GM18951 (cell line): ENCODE measurements at regions not wholly inside any gene's neighbourhood (a gene's known extent, or its start where the extent isn't known, plus 50 kb on each side); places are given as distances from the start of the nearest gene placed in this dataset.

ENCODE experiments used
- POLR2A ChIP-seq: IDR thresholded peaks from 4 replicates; pipeline ENCODE4 v1.6.1; 2011; ENCODE audit warnings: mild to moderate bottlenecking; ENCODE audit not compliant: insufficient read length, insufficient read depth; ENCODE audit errors: extremely low read depth
- in situ Hi-C: fragments of 300-500 bp; cut with MboI; formaldehyde crosslinking; loops from one replicate; pipeline ENCODE4 v1.12.0; 2022; ENCODE audit warnings: low sequenced_read_pairs, mixed read lengths, inconsistent platforms; ENCODE audit not compliant: unreplicated experiment

DNA sequence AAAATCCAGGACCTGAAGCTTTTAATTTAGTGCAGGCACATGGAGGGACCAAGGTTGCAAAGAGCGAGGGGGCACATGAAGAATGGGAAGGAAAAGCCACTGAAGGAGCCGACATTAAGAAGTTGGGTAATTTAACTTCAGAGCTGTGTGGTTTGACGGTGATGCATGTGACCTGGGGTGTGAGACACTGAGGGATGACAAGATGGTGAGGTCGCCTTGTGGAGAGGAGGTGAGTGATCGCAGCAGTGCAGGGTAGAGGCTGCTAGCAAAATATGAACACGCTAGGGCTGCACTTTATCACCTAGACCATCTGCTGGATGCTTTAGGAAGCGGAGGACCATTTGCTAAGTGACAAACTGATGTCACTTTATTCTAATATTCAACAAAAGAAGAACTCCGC lies 339.0 kb upstream of the KIF2A start:
- TF ChIP-seq POLR2A = no peak
- in situ Hi-C loops = no loop called here

DNA sequence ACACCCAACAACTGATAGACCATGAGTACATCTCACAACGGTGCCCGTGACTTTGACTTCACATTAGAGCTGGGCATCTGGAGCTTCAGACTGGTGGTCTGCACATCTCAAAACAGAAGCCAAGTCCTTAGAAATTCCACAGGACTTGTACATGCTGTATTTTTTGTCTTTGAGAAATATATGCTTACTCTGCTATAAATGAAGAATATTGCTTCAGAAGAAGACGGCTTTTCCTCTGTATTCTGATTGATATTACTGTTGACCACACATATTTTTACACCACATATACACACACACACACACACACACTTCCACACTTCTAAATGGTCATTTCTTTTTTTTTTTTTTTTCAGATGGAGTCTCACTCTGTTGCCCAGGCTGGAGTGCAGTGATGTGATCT lies 338.3 kb upstream of the KIF2A start:
- in situ Hi-C loops = no loop called here
- TF ChIP-seq POLR2A = no peak

DNA sequence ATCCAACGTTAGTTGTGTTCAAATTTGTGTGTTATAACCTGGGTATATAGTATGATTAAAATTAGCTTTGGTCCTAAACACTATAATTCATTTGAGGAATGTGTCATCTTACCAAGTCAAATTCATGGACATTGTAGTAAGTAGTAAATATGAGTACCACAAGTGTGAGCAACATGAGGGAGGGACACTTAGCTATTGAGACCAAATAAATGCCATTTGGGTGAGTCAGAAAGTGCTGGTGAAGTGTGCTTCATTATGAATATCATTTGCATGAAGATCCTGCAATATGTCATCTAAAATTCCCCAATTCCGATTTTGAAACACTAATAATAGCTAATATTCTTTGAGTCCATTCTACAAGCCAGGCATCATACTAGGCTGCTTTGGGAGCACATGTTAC lies 336.7 kb upstream of the KIF2A start:
- no peak for TF ChIP-seq POLR2A
- in situ Hi-C loops = no loop called here

DNA sequence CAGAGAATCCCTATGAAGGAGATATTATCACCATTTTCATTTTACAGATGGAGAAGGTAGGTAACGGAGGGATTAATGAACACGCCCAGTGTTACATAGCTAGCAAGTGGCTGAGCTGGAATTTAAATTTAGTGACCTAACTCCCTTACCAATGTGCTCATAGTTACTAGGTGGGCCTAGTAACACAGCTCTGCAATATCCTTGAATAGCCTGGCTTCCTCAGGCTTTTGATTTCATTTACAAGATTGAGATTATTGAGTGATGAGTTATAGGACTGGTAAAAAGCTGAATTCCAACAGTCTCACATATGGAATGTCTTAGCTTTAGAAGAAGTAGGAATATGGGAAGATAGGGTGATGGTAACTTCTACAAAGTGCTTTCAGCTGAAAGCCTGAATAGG lies 336.3 kb upstream of the KIF2A start:
- in situ Hi-C loops = no loop called here
- TF ChIP-seq POLR2A = no peak

DNA sequence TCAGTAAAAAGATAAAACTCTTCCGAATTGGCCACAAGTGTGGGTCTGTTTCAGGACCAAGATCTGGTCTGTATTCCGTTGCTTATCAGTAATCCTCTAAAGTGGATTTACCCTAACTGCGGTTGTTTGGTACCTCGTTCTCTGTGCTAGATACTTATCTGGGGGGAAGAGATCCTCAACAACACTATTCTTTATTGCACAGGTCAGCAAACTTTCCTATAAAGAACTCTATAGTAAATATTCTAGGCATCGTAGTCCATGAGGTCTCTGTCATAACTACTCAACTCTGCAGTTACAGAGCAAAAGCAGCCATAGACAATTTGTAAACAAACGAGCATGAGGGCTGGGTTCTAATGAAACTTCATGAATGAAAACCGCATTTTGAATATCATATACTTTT lies 335.8 kb upstream of the KIF2A start:
- in situ Hi-C loops = no loop called here
- no peak for TF ChIP-seq POLR2A

DNA sequence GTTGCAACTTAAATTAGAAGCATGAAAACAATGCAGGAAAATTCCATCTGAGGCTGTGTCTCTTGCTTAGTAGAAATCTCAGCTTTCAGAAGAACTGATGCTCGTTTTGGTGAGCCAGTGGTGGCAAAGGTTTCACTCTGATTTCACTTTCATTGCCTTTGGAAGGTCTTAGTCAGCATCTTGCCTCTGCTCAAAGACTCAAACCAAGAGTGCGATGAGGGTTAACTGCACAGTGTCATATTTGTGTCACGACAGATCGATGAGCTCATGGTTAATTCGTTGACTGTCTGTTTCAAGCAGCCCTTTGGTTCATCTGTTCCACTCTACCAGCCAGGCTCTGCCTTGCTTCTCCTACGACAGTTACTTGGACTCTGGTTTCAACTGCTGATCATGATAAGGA lies 331.3 kb upstream of the KIF2A start:
- TF ChIP-seq POLR2A = no peak
- in situ Hi-C loops = no loop called here

DNA sequence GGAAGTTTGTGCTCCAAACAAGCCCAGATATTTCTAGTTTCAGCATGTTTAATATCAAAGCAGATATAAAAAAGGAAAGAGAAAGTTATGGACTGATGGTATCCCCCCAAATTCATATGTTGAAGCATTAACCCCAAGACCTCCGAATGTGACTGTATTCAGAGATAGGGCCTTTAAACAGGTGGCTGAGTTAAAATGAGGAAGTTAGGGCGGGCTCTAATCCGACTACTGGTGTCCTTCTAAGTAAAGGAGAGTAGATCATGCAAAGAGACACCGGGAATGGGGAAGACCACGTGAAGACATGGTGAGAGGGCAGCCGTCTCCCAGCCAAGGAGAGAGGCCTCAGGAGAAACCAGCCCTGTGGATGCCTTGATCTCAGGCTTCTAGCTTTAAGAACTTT lies 324.1 kb upstream of the KIF2A start:
- TF ChIP-seq POLR2A = no peak

DNA sequence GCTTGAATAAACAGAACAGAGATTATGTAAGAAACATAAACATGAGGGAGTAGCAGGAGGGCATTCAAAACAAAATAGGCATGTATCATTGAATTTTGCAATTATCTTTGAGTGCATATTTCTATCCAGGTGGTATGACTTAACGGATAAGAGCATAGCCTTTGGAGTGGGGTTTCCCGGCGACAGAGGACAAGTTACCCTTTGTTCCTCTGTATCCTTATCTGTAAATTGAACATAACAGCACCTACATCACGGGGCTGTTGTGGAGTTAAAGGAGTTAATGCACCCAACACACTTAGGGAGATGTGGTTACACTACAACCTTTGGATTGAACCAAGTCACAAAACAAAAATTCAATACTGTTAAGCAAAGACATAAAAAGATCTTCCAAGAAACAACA lies 314.6 kb upstream of the KIF2A start:
- in situ Hi-C loops = no loop called here
- no peak for TF ChIP-seq POLR2A

More for the DNA sequence above, 324.1 kb upstream of the KIF2A start:
- in situ Hi-C loops = no loop called here

DNA sequence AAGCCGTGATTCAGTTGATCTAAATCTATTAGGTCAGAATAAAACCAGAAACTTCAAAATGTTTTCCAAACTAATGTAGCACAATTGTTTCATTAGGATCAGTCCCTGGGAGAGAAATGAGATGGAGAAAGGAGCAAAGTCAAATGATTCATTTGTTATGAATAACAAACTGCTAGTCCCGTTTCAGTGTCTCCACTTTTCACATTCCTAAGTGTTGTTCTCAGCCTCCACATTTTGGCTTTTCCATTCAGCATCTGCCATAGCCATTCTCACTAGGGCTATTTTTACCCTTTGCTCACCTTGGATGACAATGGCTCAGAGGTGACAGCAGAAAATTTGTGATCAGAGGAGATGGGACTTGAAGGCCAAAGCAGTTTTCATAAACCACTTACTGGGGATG lies 314.1 kb upstream of the KIF2A start:
- no peak for TF ChIP-seq POLR2A
- in situ Hi-C loops = no loop called here

DNA sequence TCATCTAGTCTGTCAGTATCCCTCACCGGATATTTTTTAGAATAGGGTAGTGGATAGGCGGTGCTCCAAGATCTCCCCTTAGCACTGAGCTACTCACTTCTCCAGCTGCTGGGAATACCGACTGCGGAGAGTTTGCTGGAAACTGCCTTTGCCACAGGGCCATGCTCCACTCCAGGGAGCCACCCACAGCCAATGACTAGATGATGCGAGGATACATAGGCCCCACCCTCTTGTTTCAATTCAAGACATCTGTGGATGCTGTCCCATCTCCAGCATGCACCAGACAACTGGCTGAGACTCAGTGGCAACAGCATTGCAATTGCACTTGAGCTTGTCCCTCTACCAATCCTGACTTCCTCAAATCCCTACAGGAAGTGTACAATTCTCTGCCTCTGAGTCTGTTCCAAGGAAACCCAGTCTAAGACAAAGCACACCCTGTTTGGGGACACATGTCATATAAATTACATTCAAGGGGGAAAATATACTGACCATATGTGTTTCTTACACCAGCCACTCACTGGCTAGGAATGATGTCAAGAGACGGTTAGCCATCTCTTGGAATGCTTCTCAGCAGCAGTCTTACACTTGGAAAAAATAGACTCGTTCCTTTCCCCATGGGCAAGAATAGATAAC lies 312.6 kb upstream of the KIF2A start:
- TF ChIP-seq POLR2A = no peak
- in situ Hi-C loops = no loop called here

DNA sequence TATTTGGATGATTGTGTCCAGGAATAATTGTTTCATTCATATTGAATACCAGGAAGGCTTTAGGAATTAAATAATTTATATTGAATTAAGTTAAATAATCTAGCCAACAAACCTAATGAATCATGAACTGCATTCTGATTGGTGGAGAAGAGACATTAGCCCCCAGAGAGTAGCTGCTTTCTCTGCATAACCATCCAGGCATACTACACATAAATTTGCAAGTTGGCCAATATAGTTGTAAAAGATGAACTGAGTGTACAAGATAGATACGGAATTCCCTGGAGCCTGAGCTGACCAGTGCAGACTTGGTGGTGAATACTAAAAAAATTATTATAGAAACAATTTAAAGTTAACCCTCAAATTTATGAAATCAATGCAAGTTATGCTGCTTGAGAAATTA lies 311.8 kb upstream of the KIF2A start:
- no peak for TF ChIP-seq POLR2A
- in situ Hi-C loops = no loop called here

DNA sequence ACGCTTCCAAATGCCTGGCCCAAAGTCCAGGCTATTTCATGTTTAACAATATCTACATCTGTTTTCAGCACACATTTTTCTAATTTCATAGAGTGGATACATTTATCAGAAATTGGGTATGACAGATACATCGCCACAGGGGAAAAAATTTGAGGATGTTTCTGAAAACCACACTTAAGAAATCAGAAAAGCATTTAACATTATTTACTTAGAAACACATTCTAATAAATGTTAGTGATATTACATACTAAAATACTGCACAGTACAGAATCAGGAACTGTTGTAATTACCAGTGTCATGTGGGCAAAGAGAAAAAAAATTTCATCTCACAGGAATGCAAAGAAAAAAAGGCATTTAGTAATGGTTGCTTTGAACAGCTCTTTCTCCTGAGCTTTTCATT lies 310.5 kb upstream of the KIF2A start:
- TF ChIP-seq POLR2A = no peak
- in situ Hi-C loops = no loop called here

DNA sequence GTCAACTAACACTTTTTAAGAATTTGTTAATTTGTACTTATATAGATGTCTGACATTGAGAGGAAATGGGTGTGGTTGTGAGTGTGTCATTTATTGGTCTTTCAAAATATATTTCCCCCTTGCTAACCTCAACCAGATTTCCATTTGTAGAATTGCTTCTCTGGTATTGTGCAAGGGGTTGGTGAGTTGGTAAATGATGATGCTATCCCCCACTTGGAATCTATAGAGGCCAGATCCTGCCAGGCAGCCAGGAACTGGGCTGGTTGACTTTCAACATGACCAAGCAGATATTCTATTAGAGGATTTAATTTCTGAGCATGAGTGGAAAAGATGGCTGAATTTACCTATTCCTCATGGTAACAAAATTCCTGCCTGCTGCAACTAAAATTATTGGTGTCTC lies 306.6 kb upstream of the KIF2A start:
- in situ Hi-C loops = no loop called here

DNA sequence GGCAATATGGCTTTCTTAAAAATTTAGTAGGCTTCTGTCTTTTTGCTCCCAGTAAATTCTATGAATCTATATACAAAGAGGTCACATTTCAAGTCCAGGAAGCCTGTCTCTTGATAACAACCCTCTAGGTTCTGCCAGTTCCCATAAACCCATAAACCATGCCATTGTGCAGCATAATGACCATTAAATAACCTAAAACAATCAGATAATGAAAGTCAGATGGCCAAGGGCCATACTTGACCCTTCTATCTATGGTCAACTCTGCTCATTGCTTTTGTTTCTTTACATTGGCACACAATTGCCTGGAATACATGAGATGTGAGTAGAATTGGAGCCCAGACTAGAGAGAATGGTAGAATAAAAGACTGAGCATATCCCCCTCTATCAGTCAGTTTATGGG lies 305.4 kb upstream of the KIF2A start:
- in situ Hi-C loops = no loop called here
- no peak for TF ChIP-seq POLR2A

More for the DNA sequence above, 306.6 kb upstream of the KIF2A start:
- TF ChIP-seq POLR2A = no peak

DNA sequence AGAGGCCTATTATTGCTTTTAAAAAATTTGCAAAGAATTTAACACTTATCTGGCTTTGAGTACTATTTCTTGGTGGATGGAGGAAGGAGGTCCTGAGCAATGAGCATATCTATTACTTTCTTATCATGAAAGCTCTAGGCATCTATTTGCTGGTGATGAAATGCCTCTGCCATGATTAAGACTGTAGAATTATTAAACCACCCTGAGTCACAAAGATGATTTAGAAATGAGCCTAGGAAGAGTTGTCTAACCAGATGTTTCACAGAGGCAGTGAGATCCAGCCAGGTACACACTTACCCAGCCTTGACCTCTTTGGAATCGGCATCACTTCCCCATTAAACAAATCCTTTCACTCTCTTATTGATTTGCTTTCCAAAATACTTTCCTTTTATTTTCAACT lies 304.4 kb upstream of the KIF2A start:
- in situ Hi-C loops = no loop called here
- no peak for TF ChIP-seq POLR2A
